Suprapubic skin (tissue), 4 donors: ENCODE measurements at regions not wholly inside any gene's neighbourhood (a gene's known extent, or its start where the extent isn't known, plus 50 kb on each side); places are given as distances from the start of the nearest gene placed in this dataset.

ENCODE experiments used
- CTCF ChIP-seq, 2 donors: fragments of 200-600 bp in 1 of 2; fragments of 450-650 bp in 1 of 2; sonication (generic) in 1 of 2; IDR thresholded peaks; one replicate each; pipeline ENCODE4 v1.5.1; 2016 to 2019; ENCODE audit warnings: antibody characterized with exemption in 2 of 2, mild to moderate bottlenecking in 1 of 2, moderate library complexity in 1 of 2
- EP300 ChIP-seq: sonication (generic); formaldehyde crosslinking; IDR thresholded peaks from one replicate; pipeline ENCODE4 v1.6.1; 2017; ENCODE audit warnings: antibody characterized with exemption
- POLR2A ChIP-seq, 2 donors: fragments of 450-650 bp; IDR thresholded peaks; one replicate each; pipeline ENCODE4 v1.6.1; 2017; ENCODE audit warnings: antibody characterized with exemption in 2 of 2, mild to moderate bottlenecking in 2 of 2, moderate library complexity in 2 of 2
- POLR2AphosphoS5 ChIP-seq, 3 donors: sonication (generic); formaldehyde crosslinking; IDR thresholded peaks; one replicate each; pipeline ENCODE4 v1.6.1; 2017; ENCODE audit warnings: antibody characterized with exemption in 3 of 3

DNA sequence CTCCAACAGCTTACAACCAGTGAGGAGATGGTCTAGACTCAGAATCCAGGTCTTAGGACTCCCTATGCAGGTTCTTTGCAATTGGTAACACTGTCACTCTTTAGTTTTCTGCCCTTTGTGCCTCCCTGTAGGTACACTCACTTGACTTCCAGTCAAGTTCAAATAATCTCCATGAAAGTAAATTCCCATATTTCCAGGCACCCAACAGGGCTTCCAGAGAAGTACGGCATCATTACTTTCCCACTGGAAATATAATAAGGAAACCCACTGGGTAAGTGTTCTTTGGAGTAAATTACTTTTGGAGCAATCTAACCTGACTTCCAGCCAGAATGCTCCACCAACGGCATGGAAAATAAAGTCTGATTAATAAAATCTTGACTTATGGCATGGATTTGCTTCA is 338.9 kb downstream of the HNRNPD start:
- TF ChIP-seq POLR2AphosphoS5 (IDR thresholded peaks at IDR 0.05) (no peak), CTCF (IDR thresholded peaks at IDR 0.05) (no peak), POLR2A (IDR thresholded peaks at IDR 0.05) (no peak), EP300 (no peak)
